Neuronal stem cell (in vitro differentiated cells): ENCODE measurements at regions not wholly inside any gene's neighbourhood (a gene's known extent, or its start where the extent isn't known, plus 50 kb on each side); places are given as distances from the start of the nearest gene placed in this dataset.

Experiments used
- DNase-seq: peaks from one replicate; pipeline ENCODE4 v3.0.0-alpha.2; 2013; ENCODE audit warnings: low spot score
- H2AFZ ChIP-seq: one replicate; pipeline ENCODE4 v1.6.1; 2013; ENCODE audit warnings: mild to moderate bottlenecking, low read length, inconsistent platforms
- H2AK5ac ChIP-seq: 2 replicates; pipeline ENCODE4 v1.6.1; 2013; ENCODE audit warnings: low read depth, mild to moderate bottlenecking, inconsistent platforms, low read length, moderate library complexity, mixed read lengths
- H2BK120ac ChIP-seq: 2 replicates; pipeline ENCODE4 v1.6.1; 2013; ENCODE audit warnings: low read depth, mild to moderate bottlenecking, inconsistent platforms, low read length, moderate library complexity, mixed read lengths
- H2BK12ac ChIP-seq: one replicate; pipeline ENCODE4 v1.6.1; 2013; ENCODE audit warnings: low read length, inconsistent platforms
- H2BK15ac ChIP-seq: 2 replicates; pipeline ENCODE4 v1.6.1; 2013; ENCODE audit warnings: mild to moderate bottlenecking, low read length, inconsistent platforms, mixed read lengths
- H2BK5ac ChIP-seq: one replicate; pipeline ENCODE4 v1.6.1; 2013; ENCODE audit warnings: inconsistent platforms, mild to moderate bottlenecking, low read length, moderate library complexity
- H3K14ac ChIP-seq: one replicate; pipeline ENCODE4 v1.6.1; 2013; ENCODE audit warnings: low read length, inconsistent platforms
- H3K18ac ChIP-seq: 2 replicates; pipeline ENCODE4 v1.6.1; 2013; ENCODE audit warnings: low read length, inconsistent platforms
- H3K23ac ChIP-seq: 2 replicates; pipeline ENCODE4 v1.6.1; 2013; ENCODE audit warnings: low read depth, mild to moderate bottlenecking, mixed read lengths, low read length, inconsistent platforms; ENCODE audit not compliant: poor library complexity
- H3K27ac ChIP-seq: replicated peaks from 3 replicates; pipeline ENCODE4 v1.5.1; 2013; ENCODE audit warnings: low read length, inconsistent platforms
- H3K27me3 ChIP-seq, 3 experiments: 2 replicates each; pipeline ENCODE4 v1.6.1; 2013; ENCODE audit warnings: low read length in 3 of 3, mild to moderate bottlenecking in 2 of 3, inconsistent platforms in 1 of 3, low read depth in 1 of 3, mixed read lengths in 1 of 3, moderate library complexity in 1 of 3; ENCODE audit not compliant: control insufficient read depth in 3 of 3, insufficient read depth in 3 of 3
- H3K36me3 ChIP-seq, 2 donors: replicated peaks in 1 of 2; 2 replicates each; pipeline ENCODE4 v1.6.1; 2013; ENCODE audit warnings: low read length in 2 of 2; ENCODE audit not compliant: control insufficient read depth in 2 of 2, insufficient read depth in 2 of 2
- H3K4ac ChIP-seq: 2 replicates; pipeline ENCODE4 v1.6.1; 2013; ENCODE audit warnings: inconsistent platforms, mild to moderate bottlenecking, low read length, moderate library complexity
- H3K4me1 ChIP-seq, 2 donors: 1 replicate in 1 of 2; 2 replicates in 1 of 2; pipeline ENCODE4 v1.6.1; 2013; ENCODE audit warnings: low read length in 2 of 2, low read depth in 1 of 2; ENCODE audit not compliant: control insufficient read depth in 2 of 2, insufficient read depth in 1 of 2
- H3K4me2 ChIP-seq: one replicate; pipeline ENCODE4 v1.6.1; 2013; ENCODE audit warnings: mild to moderate bottlenecking, low read length, inconsistent platforms; ENCODE audit not compliant: insufficient read depth, poor library complexity, severe bottlenecking
- H3K4me3 ChIP-seq, 2 donors: 2 replicates each; pipeline ENCODE4 v1.5.1; 2013; ENCODE audit warnings: low read length in 2 of 2, mild to moderate bottlenecking in 2 of 2, inconsistent platforms in 1 of 2, moderate library complexity in 1 of 2
- H3K79me1 ChIP-seq: one replicate; pipeline ENCODE4 v1.6.1; 2013; ENCODE audit warnings: low read depth, mild to moderate bottlenecking, inconsistent platforms, low read length, moderate library complexity
- H3K9ac ChIP-seq: one replicate; pipeline ENCODE4 v1.6.1; 2013; ENCODE audit warnings: mild to moderate bottlenecking, low read depth, low read length, inconsistent platforms; ENCODE audit not compliant: poor library complexity
- H3K9me3 ChIP-seq, 2 donors: replicated peaks in 1 of 2; 2 replicates each; pipeline versions ENCODE3 to v1.6.1; 2013; ENCODE audit warnings: low read length in 2 of 2, mild to moderate bottlenecking in 2 of 2, inconsistent platforms in 1 of 2, low read depth in 1 of 2, mixed read lengths in 1 of 2, moderate library complexity in 1 of 2; ENCODE audit not compliant: control insufficient read depth in 2 of 2, insufficient read depth in 1 of 2
- H4K8ac ChIP-seq: one replicate; pipeline ENCODE4 v1.6.1; 2013; ENCODE audit warnings: low read depth, mild to moderate bottlenecking, inconsistent platforms, low read length, moderate library complexity
- H4K91ac ChIP-seq: one replicate; pipeline ENCODE4 v1.6.1; 2013; ENCODE audit warnings: low read length, low read depth, mild to moderate bottlenecking, inconsistent platforms; ENCODE audit not compliant: poor library complexity
- WGBS, 2 donors: extraction: QIAGEN DNeasy Blood & Tissue Kit; methylation state at CpG; one replicate each; pipeline ENCODE4 v1.1.7; 2013; ENCODE audit warnings: missing lambda C conversion rate in 2 of 2, mixed read lengths in 1 of 2; ENCODE audit not compliant: insufficient read length in 2 of 2, insufficient replicate concordance in 1 of 2; ENCODE audit errors: extremely low coverage in 2 of 2; 5-methylcytosine and 5-hydroxymethylcytosine counted together

- no peak overlapping the region for H2AFZ ChIP-seq
- DNase-seq = no peak
- no peak overlapping the region for H3K4me3 ChIP-seq
- no peak overlapping the region for H2AK5ac ChIP-seq
- H3K4me2 ChIP-seq = no peak overlapping the region
- peaks cover 0 to 8% of the 10 kb centered on the region in 2 donors for H3K9me3 ChIP-seq
- peaks cover 2 to 4% of the 10 kb centered on the region in 2 donors for H3K4me1 ChIP-seq
- WGBS, 2 donors = no CpG with 5 or more reads among the region's 6 CpGs
- no peak overlapping the region for H3K4ac ChIP-seq
- H2BK12ac ChIP-seq = no peak overlapping the region
- H2BK120ac ChIP-seq = no peak overlapping the region
- H3K9ac ChIP-seq = no peak overlapping the region
- no peak overlapping the region for H3K27ac ChIP-seq
- H2BK5ac ChIP-seq = no peak overlapping the region
- H4K91ac ChIP-seq = no peak overlapping the region
- peaks cover 6% of the 10 kb centered on the region for H3K79me1 ChIP-seq
- H4K8ac ChIP-seq = no peak overlapping the region
- no peak overlapping the region for H3K14ac ChIP-seq
- no peak overlapping the region for H3K23ac ChIP-seq
- H3K36me3 ChIP-seq = peaks cover 6 to 55% of the 10 kb centered on the region in 2 donors
- H2BK15ac ChIP-seq = no peak overlapping the region
- H3K27me3 ChIP-seq = no peaks in the 10 kb centered on the region
- H3K18ac ChIP-seq = no peak overlapping the region
Observed at GRCh38 chr9:110066929-110067716, 140.8 kb downstream of the C9orf152 start.

GRCh38 chr9:110068212-110068611, 139.7 kb downstream of the C9orf152 start:
- Histone ChIP-seq H3K18ac (no peak overlapping the region), H2AK5ac (no peak overlapping the region), H2AFZ (no peak overlapping the region), H2BK12ac (no peak overlapping the region), H3K23ac (no peak overlapping the region), H4K8ac (no peak overlapping the region), H3K36me3 (peaks cover 6 to 56% of the 10 kb centered on the region in 2 donors), H3K9me3 (peaks cover 0 to 3% of the 10 kb centered on the region in 2 donors), H3K4me2 (no peak overlapping the region), H3K14ac (no peak overlapping the region), H2BK120ac (no peak overlapping the region), H2BK15ac (no peak overlapping the region), H3K27ac (no peak overlapping the region), H3K79me1 (peaks cover 5% of the 10 kb centered on the region), H3K4me1 (peaks cover 6 to 9% of the 10 kb centered on the region in 2 donors), H3K27me3 (no peaks in the 10 kb centered on the region), H3K4me3 (no peak overlapping the region), H3K9ac (no peak overlapping the region), H3K4ac (no peak overlapping the region), H4K91ac (no peak overlapping the region), H2BK5ac (no peak overlapping the region)
- no peak for DNase-seq

GRCh38 chr9:110069326-110070248, 138.4 kb downstream of the C9orf152 start:
- Histone ChIP-seq H3K23ac (no peak overlapping the region), H3K27ac (no peak overlapping the region), H3K27me3 (no peaks in the 10 kb centered on the region), H3K9ac (no peak overlapping the region), H3K36me3 (peaks cover 2 to 55% of the 10 kb centered on the region in 2 donors), H4K91ac (no peak overlapping the region), H3K4me1 (peaks cover 8 to 10% of the 10 kb centered on the region in 2 donors), H3K18ac (no peak overlapping the region), H2BK120ac (no peak overlapping the region), H2BK5ac (no peak overlapping the region), H3K4me3 (no peak overlapping the region), H2BK15ac (no peak overlapping the region), H3K4me2 (no peak overlapping the region), H4K8ac (no peak overlapping the region), H3K9me3 (no peaks in the 10 kb centered on the region), H2BK12ac (no peak overlapping the region), H3K79me1 (peaks cover under 1% of the 10 kb centered on the region), H2AFZ (no peak overlapping the region), H3K4ac (no peak overlapping the region), H2AK5ac (no peak overlapping the region), H3K14ac (no peak overlapping the region)
- no peak for DNase-seq
- no CpG with 5 or more reads among the region's 14 CpGs for WGBS, 2 donors
